A549 (cell line): ENCODE measurements at regions not wholly inside any gene's neighbourhood (a gene's known extent, or its start where the extent isn't known, plus 50 kb on each side); places are given as distances from the start of the nearest gene placed in this dataset.
"Not testable (repeated sequence)": the region's sequence is repeated elsewhere in the genome, so short reads cannot be mapped to it uniquely, and the experiment has no call there.

Experiments
- ATAC-seq, 2 experiments: fragments of 200-7000 bp in 1 of 2; fragments of >200 bp in 1 of 2; cut with Nextera tagmentation in 1 of 2; cut with Tn5 transposase in 1 of 2; 3 replicates each; pipeline versions ENCODE4 v1.8.0 to v1.9.1; 2018 to 2020; ENCODE audit warnings: mild to moderate bottlenecking in 1 of 2, moderate library complexity in 1 of 2
- CTCF ChIA-PET: fragments of 300-600 bp; sonication (Branson Sonifier 250); formaldehyde crosslinking; extraction: SDS; loops from one replicate; lab custom pipeline; 2021; ENCODE audit warnings: antibody characterized with exemption, inconsistent platforms; lab: Yijun Ruan, JAX
- POLR2A ChIA-PET: fragments of 350-600 bp; formaldehyde crosslinking; extraction: SDS; loops from one replicate; lab custom pipeline; 2021; ENCODE audit warnings: antibody characterized with exemption, inconsistent platforms; lab: Yijun Ruan, JAX
- DNase-seq, 2 experiments: peaks; one replicate each; pipeline versions ENCODE4 v3.0.0 to v3.0.0-alpha.2; 2011 to 2016; ENCODE audit warnings: low read depth in 1 of 2, low spot score in 1 of 2
- FAIRE-seq: peaks from 2 replicates; lab custom pipeline; 2011; peaks lifted over from hg19 to GRCh38; lab: Jason Lieb, UNC
- H3K27ac ChIP-seq, 2 experiments: fragments of >200 bp; sonication (Bioruptor Twin); formaldehyde crosslinking; 3 replicates each; pipeline ENCODE4 v1.5.1; 2016 to 2017
- H3K4me1 ChIP-seq: fragments of >200 bp; sonication (Bioruptor Twin); formaldehyde crosslinking; 3 replicates; pipeline ENCODE4 v1.6.1; 2016
- H3K4me2 ChIP-seq: fragments of >200 bp; sonication (Bioruptor Twin); formaldehyde crosslinking; 3 replicates; pipeline ENCODE4 v1.6.1; 2016
- H3K4me3 ChIP-seq: fragments of >200 bp; sonication (Bioruptor Twin); formaldehyde crosslinking; 3 replicates; pipeline ENCODE4 v1.5.1; 2016
- H3K9me3 ChIP-seq: fragments of >200 bp; sonication (Bioruptor Twin); formaldehyde crosslinking; 3 replicates; pipeline ENCODE4 v1.6.1; 2016
- BHLHE40 ChIP-seq: IDR thresholded peaks from 2 replicates; pipeline ENCODE4 v1.6.1; 2012; ENCODE audit warnings: low read depth, low read length, inconsistent platforms
- CEBPB ChIP-seq, 2 experiments: fragments of >200 bp in 1 of 2; sonication (Bioruptor Twin) in 1 of 2; formaldehyde crosslinking in 1 of 2; IDR thresholded peaks; 2 replicates each; pipeline ENCODE4 v1.6.1; 2012 to 2016
- EP300 ChIP-seq, 2 experiments: fragments of >200 bp; sonication (Bioruptor Twin); formaldehyde crosslinking; IDR thresholded peaks; 2 replicates in 1 of 2; 3 replicates in 1 of 2; pipeline ENCODE4 v1.6.1; 2016 to 2017
- FOXS1 ChIP-seq: fragments of 250-450 bp; sonication (Bioruptor Pico); IDR thresholded peaks from 2 replicates; pipeline ENCODE4 v1.5.0; 2020; ENCODE audit warnings: mild to moderate bottlenecking, moderate library complexity
- HDAC2 ChIP-seq: fragments of 200-600 bp; sonication (generic); IDR thresholded peaks from 2 replicates; pipeline ENCODE4 v1.6.1; 2016
- HOXB13 ChIP-seq: fragments of 250-450 bp; sonication (Bioruptor Pico); IDR thresholded peaks from 2 replicates; pipeline ENCODE4 v1.5.0; 2020; ENCODE audit warnings: low read depth, mild to moderate bottlenecking, moderate library complexity
- JUN ChIP-seq, 2 experiments: fragments of >200 bp; sonication (Bioruptor Twin); formaldehyde crosslinking; IDR thresholded peaks; 2 replicates in 1 of 2; 3 replicates in 1 of 2; pipeline ENCODE4 v1.6.1; 2016 to 2017
- MAFK ChIP-seq: fragments of 450-650 bp; IDR thresholded peaks from 2 replicates; pipeline ENCODE4 v1.6.1; 2014; ENCODE audit not compliant: partially characterized antibody
- MAZ ChIP-seq: fragments of 150-350 bp; IDR thresholded peaks from 2 replicates; pipeline ENCODE4 v1.6.1; 2014; ENCODE audit warnings: antibody characterized with exemption, low read depth, low read length, borderline replicate concordance
- NFE2L2 ChIP-seq: fragments of 150-350 bp; conservative IDR thresholded peaks from 2 replicates; pipeline ENCODE4 v1.6.1; 2014; ENCODE audit warnings: low read length
- NR3C1 ChIP-seq: fragments of >200 bp; sonication (Bioruptor Twin); formaldehyde crosslinking; IDR thresholded peaks from 3 replicates; pipeline ENCODE4 v1.6.1; 2017
- PHF8 ChIP-seq: fragments of 200-600 bp; sonication (generic); IDR thresholded peaks from 2 replicates; pipeline ENCODE4 v1.6.1; 2016; ENCODE audit warnings: low read depth, mild to moderate bottlenecking, antibody characterized with exemption, moderate library complexity, borderline replicate concordance
- RARB ChIP-seq: fragments of 250-450 bp; sonication (Bioruptor Pico); IDR thresholded peaks from 2 replicates; pipeline ENCODE4 v1.8.0; 2021; ENCODE audit warnings: mild to moderate bottlenecking, moderate library complexity
- RFX5 ChIP-seq: fragments of 450-650 bp; IDR thresholded peaks from 2 replicates; pipeline ENCODE4 v1.7.1; 2014; ENCODE audit warnings: antibody characterized with exemption, mild to moderate bottlenecking, moderate library complexity
- RNF2 ChIP-seq: fragments of 200-600 bp; sonication (generic); IDR thresholded peaks from 2 replicates; pipeline ENCODE4 v1.6.1; 2016; ENCODE audit warnings: low read depth, mild to moderate bottlenecking, antibody characterized with exemption, moderate library complexity, borderline replicate concordance
- SMC3 ChIP-seq: fragments of >200 bp; sonication (Bioruptor Twin); formaldehyde crosslinking; IDR thresholded peaks from 3 replicates; pipeline ENCODE4 v1.6.1; 2018; ENCODE audit warnings: inconsistent platforms
- TFCP2L1 ChIP-seq: fragments of 250-450 bp; sonication (Bioruptor Pico); IDR thresholded peaks from 2 replicates; pipeline ENCODE4 v1.5.0; 2021; ENCODE audit warnings: mild to moderate bottlenecking
- ZFP36 ChIP-seq: fragments of 450-650 bp; IDR thresholded peaks from 2 replicates; pipeline ENCODE4 v1.6.1; 2014; ENCODE audit warnings: borderline replicate concordance; ENCODE audit not compliant: partially characterized antibody
- ZNF302 ChIP-seq: fragments of 250-450 bp; sonication (Bioruptor Pico); IDR thresholded peaks from 2 replicates; pipeline ENCODE4 v1.9.0; 2021; ENCODE audit warnings: inconsistent platforms, mild to moderate bottlenecking, moderate library complexity
- ZSCAN20 ChIP-seq: fragments of 250-450 bp; sonication (Bioruptor Pico); IDR thresholded peaks from 2 replicates; pipeline ENCODE4 v1.8.0; 2022; ENCODE audit warnings: mild to moderate bottlenecking, moderate library complexity
- WGBS: methylation state at CpG from one replicate; pipeline ENCODE4 v1.1.6; 2017; ENCODE audit errors: missing lambda C conversion rate; 5-methylcytosine and 5-hydroxymethylcytosine counted together
- TF ChIP-seq, protein P1 (sequence below): fragments of >200 bp; sonication (Bioruptor Twin); formaldehyde crosslinking; IDR thresholded peaks from 3 replicates; pipeline ENCODE4 v1.5.1; 2016
- TF ChIP-seq, protein P2 (sequence below): fragments of 200-600 bp; sonication (generic); IDR thresholded peaks from 2 replicates; pipeline ENCODE4 v1.6.1; 2016; ENCODE audit warnings: antibody characterized with exemption, mild to moderate bottlenecking, moderate library complexity
- TF ChIP-seq, protein P3 (sequence below): fragments of 250-450 bp; sonication (Bioruptor Pico); IDR thresholded peaks from 2 replicates; pipeline ENCODE4 v1.5.0; 2020; ENCODE audit warnings: low read depth, mild to moderate bottlenecking, moderate library complexity

DNA sequence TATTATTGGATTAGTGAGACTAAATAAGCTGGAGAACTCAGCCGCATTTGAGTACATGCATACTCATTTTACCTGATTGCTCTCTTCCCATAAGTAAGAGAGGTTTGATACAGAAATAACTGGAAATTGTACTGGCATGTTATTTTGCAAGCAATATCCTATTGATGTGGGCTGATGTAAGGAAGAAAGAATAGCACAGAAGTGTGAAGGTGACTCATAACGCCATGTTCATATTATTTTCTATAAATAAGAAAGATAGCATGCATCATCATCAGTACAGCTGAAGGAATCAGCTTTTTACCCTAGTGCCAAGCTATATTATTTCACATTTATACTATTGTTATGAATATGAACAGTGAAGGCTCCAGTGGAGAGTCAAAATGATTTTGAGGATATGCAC, 138.3 kb upstream of the FAM47A start:
- Histone ChIP-seq H3K4me3 (no peak overlapping the region), H3K9me3 (no peaks in the 10 kb centered on the region), H3K4me1 (no peaks in the 10 kb centered on the region), H3K27ac (no peak overlapping the region), H3K4me2 (no peak overlapping the region)
- FAIRE-seq (no peak), ATAC-seq (no peak), DNase-seq (no peak)
- POLR2A ChIA-PET: no interaction called here
- CTCF ChIA-PET: no interaction called here
- 32% methylated on average over 2 of the region's 2 CpGs for WGBS
- TF ChIP-seq RNF2: no peak
- no peak for TF ChIP-seq TFCP2L1 (CRISPR knock-in tag)
- TF ChIP-seq HDAC2: no peak
- TF ChIP-seq SMC3: no peak
- no peak for TF ChIP-seq CEBPB (IDR thresholded peaks at IDR 0.05)
- no peak for TF ChIP-seq EP300 (IDR thresholded peaks at IDR 0.05)
- TF ChIP-seq PHF8: no peak
- TF ChIP-seq MAZ: no peak
- no peak for TF ChIP-seq RARB

DNA sequence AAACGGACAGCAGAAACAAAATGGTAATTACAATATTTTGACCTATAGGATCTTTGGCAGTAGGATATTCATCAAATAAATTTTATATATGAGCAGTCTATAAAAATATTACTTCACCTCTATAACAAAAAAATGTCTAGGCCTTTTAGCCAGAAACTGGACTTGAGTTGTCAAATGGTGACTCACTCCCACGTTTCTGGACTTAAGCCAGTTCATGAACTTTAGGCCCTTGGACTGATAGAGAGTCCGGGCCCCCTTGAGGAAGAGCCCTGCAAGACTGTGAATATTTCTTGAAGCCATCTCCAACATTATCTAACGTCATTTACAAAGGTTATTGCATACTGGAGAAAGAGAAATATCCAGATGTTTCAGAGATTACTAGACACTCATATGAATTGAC, 106.8 kb upstream of the FAM47A start:
- POLR2A ChIA-PET: no interaction called here
- under 1% methylated on average over 4 of the region's 4 CpGs for WGBS
- FAIRE-seq: no peak
- ATAC-seq: no peak
- no peak overlapping the region for H3K27ac ChIP-seq
- no peaks in the 10 kb centered on the region for H3K9me3 ChIP-seq
- TF ChIP-seq ZSCAN20 (CRISPR knock-in tag) (no peak), HOXB13 (CRISPR knock-in tag) (no peak), JUN (IDR thresholded peaks at IDR 0.05) (no peak), NR3C1 (no peak), FOXS1 (CRISPR knock-in tag) (no peak), MAFK (no peak), RARB (no peak), ZFP36 (no peak), RNF2 (no peak), ZNF302 (CRISPR knock-in tag) (no peak), BHLHE40 (no peak), NFE2L2 (no peak), RFX5 (no peak)
- TF ChIP-seq, protein P1, sequence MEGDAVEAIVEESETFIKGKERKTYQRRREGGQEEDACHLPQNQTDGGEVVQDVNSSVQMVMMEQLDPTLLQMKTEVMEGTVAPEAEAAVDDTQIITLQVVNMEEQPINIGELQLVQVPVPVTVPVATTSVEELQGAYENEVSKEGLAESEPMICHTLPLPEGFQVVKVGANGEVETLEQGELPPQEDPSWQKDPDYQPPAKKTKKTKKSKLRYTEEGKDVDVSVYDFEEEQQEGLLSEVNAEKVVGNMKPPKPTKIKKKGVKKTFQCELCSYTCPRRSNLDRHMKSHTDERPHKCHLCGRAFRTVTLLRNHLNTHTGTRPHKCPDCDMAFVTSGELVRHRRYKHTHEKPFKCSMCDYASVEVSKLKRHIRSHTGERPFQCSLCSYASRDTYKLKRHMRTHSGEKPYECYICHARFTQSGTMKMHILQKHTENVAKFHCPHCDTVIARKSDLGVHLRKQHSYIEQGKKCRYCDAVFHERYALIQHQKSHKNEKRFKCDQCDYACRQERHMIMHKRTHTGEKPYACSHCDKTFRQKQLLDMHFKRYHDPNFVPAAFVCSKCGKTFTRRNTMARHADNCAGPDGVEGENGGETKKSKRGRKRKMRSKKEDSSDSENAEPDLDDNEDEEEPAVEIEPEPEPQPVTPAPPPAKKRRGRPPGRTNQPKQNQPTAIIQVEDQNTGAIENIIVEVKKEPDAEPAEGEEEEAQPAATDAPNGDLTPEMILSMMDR: no peak
- TF ChIP-seq, protein P2, sequence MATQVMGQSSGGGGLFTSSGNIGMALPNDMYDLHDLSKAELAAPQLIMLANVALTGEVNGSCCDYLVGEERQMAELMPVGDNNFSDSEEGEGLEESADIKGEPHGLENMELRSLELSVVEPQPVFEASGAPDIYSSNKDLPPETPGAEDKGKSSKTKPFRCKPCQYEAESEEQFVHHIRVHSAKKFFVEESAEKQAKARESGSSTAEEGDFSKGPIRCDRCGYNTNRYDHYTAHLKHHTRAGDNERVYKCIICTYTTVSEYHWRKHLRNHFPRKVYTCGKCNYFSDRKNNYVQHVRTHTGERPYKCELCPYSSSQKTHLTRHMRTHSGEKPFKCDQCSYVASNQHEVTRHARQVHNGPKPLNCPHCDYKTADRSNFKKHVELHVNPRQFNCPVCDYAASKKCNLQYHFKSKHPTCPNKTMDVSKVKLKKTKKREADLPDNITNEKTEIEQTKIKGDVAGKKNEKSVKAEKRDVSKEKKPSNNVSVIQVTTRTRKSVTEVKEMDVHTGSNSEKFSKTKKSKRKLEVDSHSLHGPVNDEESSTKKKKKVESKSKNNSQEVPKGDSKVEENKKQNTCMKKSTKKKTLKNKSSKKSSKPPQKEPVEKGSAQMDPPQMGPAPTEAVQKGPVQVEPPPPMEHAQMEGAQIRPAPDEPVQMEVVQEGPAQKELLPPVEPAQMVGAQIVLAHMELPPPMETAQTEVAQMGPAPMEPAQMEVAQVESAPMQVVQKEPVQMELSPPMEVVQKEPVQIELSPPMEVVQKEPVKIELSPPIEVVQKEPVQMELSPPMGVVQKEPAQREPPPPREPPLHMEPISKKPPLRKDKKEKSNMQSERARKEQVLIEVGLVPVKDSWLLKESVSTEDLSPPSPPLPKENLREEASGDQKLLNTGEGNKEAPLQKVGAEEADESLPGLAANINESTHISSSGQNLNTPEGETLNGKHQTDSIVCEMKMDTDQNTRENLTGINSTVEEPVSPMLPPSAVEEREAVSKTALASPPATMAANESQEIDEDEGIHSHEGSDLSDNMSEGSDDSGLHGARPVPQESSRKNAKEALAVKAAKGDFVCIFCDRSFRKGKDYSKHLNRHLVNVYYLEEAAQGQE: no peak
- TF ChIP-seq, protein P3, sequence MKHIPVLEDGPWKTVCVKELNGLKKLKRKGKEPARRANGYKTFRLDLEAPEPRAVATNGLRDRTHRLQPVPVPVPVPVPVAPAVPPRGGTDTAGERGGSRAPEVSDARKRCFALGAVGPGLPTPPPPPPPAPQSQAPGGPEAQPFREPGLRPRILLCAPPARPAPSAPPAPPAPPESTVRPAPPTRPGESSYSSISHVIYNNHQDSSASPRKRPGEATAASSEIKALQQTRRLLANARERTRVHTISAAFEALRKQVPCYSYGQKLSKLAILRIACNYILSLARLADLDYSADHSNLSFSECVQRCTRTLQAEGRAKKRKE (CRISPR knock-in tag): no peak
- TF ChIP-seq, all 56 proteins: peak for 0
- H3K4me1 ChIP-seq: no peaks in the 10 kb centered on the region
- no peak overlapping the region for H3K4me3 ChIP-seq
- no peak overlapping the region for H3K4me2 ChIP-seq
- DNase-seq: no peak
- CTCF ChIA-PET: interaction anchor here (0.6 kb wide), 1 partner anchor 90 kb away, joined by 3 read pairs; no protein-coding TSS in a partner anchor

DNA sequence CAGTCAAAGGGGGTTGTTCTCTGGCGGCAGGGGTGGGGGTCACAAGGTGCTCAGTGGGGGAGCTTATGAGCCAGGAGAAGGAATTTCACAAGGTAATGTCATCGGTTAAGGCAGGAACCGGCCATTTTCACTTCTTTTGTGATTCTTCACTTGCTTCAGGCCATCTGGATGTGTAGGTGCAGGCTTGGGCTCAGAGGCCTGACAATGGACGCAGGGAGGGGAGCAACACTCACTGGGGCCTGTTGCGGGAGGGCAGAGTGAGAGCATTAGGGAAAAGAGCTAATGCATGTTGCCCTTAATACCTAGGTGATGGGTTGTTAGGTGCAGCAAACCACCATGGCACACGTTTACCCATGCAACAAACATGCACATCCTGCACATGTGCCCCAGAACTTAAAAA, 98.0 kb upstream of the FAM47A start:
- DNase-seq, H3K9me3 ChIP-seq, H3K27ac ChIP-seq, CTCF ChIA-PET, ATAC-seq, H3K4me2 ChIP-seq, POLR2A ChIA-PET, H3K4me3 ChIP-seq, H3K4me1 ChIP-seq, FAIRE-seq: not testable (repeated sequence)
- 21% methylated on average over 6 of the region's 6 CpGs for WGBS
